ENCODE measurements at regions not wholly inside any gene's neighbourhood (a gene's known extent, or its start where the extent isn't known, plus 50 kb on each side); places are given as distances from the start of the nearest gene placed in this dataset.
"Not testable (repeated sequence)": the region's sequence is repeated elsewhere in the genome, so short reads cannot be mapped to it uniquely, and the experiment has no call there.

DNA sequence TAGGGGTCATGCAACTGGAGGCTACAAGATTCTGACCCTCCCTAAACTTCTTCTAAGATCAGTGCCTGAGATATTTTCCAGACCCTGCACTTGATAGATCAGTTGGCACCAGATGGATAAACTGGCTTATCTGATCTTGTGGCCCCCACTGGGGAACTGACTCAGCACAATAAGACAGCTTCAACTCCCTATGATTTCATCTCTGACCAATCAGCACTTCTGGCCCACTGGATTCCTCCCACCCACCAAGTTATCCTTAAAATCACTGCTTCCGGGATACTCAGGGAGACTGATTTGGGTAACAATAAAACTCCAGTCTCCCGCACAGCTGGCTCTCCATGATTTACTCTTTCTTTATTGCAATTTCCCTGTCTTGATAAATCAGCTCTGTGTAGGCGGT is 2180.4 kb upstream of the WWC1 start:
- DNase-seq (ENCODE audit: low read depth, low spot score), result no peak

- no peak for DNase-seq (ENCODE audit: low read depth, low spot score)
Observed at GRCh38 chr5:166117072-166118066, 2174.1 kb upstream of the WWC1 start.

DNA sequence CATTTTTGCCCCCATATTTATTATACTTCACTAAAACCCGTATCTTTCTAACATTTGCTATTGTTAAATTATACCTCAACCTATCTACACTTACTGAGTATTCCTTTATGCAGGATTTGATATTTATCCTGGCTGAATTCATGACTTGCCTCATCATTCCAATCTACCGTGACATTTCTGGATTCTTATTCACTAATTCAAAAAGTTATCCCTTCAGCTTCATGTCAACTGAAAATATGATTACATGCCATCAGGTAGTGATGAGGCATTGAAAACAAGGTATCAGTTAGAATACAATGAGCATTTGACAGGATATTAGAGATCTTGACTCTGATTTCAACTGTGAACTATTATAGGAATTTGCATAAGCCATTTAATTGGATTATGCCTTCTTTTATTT is 2171.9 kb upstream of the WWC1 start:
- no peak for DNase-seq (ENCODE audit: low read depth, low spot score)

DNA sequence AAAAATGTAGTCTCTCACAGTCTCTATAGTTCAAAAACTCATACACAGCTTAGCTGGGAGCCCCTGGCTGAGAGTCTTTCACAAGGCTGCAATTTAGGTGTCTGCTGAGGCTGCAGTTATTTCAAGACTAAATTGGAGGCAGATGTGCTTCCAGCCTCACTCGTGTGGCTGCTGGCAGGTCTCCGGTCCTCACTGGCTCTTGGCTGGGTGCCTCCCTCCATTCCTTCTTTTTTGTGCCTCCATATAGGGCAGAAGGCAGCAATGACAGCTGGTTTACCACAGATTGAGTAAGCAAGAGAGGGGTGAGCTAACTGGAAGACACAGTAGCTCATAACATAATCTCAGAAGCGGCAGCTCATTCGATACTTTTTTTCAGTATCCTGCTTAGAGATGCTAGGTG is 2167.7 kb upstream of the WWC1 start:
- no peak for DNase-seq (ENCODE audit: low read depth, low spot score)

DNA sequence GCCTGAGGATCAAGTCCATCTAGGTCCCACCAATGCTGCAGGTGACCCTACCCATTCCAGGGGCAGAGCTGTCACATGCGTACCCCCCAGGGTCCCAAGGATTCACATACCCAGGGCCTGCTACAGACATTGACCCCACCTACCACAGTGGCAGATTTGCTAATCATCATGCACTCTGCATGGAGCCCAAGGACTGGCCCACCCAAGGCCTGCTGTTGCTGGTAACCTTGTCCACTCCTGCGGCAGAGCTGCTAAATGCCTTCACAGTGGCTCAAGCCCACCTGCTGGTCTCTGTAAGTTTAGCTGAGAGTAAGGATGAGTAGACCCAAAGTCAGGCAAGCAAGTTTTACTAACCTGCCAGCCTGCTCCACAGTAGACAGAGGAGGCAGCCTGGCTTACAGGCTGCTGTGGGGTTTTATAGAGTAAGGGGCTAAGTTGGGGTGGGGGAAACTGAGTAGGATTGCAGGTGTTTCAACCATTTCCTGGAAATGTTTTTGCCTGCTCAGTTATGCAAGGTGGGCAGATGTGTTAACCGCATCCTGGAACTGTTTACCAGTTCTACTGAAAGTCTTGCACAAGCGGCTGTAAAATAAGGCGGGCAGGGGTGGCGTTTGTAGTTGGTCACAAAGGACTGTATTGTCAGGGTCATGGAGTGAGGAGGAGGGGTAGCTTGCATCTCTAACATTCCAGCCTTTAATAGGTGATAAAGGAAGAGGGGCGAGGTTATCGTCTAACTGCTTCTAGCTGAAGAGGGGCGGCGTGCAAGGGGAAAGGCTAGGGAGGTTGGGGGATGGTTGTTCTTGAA is 2163.5 kb upstream of the WWC1 start:
- no peak for DNase-seq (ENCODE audit: low read depth, low spot score)

DNA sequence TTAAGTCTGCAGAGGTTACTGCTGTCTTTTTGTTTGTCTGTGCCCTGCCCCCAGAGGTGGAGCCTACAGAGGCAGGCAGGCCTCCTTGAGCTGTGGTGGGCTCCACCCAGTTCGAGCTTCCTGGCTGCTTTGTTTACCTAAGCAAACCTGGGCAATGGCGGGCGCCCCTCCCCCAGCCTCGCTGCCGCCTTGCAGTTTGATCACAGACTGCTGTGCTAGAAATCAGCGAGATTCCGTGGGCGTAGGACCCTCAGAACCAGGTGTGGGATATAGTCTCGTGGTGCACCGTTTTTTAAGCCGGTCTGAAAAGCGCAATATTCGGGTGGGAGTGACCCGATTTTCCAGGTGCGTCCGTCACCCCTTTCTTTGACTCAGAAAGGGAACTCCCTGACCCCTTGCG is 2146.3 kb upstream of the WWC1 start:
- DNase-seq (ENCODE audit: low read depth, low spot score), result not testable (repeated sequence)

DNA sequence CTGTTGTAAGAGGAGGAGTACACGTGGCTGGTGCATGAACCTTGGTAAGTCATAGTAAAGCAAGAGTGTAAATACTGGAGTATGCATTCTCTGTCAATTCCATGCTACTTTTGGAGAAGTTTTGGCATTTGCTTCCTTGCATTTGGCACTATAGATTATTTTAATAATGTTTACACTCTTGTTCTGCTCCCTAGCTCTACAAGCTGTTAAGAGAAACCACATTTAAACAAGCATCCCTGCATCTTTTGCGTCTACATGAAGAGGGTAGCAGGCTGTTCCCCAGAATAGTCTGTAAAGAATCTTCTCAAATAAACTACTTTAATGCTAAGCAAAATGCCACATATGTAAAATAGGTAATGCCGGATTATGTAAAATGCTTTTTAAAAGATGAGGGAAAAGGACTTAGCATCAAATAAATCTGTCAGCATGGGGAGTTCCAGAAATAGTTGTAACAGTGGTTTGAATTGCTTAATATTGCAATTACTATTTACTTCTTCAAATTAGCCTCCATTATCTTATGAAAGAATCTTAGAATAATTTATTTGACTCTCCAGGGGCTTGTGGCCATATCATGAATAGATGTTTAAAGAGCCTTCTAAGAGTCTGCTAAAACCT is 2127.3 kb upstream of the WWC1 start:
- DNase-seq (ENCODE audit: low read depth, low spot score), result no peak

DNA sequence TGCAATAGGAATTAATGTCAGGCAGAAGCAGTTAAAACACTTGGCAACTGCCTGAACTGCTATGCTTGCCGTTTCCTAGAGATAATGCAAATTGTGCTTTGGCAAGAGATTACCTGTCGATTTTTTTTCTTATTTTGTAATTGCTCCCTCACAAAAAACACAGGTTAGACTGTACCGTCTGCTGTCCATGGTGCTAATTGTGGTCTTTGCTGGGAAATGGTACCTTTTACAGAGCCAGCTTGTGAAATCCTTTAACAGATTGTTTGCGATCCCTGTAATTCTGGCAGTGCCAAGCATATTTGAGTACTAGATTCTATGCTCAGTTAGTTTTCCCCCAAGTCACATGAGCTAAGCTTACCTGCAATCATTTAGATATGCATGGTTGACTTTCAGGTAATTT is 2125.8 kb upstream of the WWC1 start:
- no peak for DNase-seq (ENCODE audit: low read depth, low spot score)

- no peak for DNase-seq (ENCODE audit: low read depth, low spot score)
Observed at GRCh38 chr5:166166071-166166470, 2125.4 kb upstream of the WWC1 start.

DNA sequence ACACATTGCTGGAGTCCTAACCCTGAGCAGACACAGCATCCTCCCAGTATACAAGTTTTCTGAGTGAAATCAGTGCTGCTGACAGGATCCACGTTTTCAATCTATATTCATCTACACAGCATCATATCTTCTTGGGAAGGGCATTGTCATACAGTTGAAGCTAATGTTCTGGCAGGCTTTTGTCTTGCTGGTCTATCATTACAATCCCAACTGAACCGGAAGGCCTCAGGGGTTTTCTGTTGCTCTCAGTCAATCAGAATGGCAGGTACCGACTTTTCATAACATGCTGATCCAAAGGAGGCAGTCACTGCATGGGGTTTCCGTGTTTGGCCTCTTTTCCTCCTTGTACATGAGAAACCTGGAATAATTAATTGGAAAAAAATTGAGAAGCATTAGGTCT is 2118.8 kb upstream of the WWC1 start:
- DNase-seq (ENCODE audit: low read depth, low spot score), result no peak

DNA sequence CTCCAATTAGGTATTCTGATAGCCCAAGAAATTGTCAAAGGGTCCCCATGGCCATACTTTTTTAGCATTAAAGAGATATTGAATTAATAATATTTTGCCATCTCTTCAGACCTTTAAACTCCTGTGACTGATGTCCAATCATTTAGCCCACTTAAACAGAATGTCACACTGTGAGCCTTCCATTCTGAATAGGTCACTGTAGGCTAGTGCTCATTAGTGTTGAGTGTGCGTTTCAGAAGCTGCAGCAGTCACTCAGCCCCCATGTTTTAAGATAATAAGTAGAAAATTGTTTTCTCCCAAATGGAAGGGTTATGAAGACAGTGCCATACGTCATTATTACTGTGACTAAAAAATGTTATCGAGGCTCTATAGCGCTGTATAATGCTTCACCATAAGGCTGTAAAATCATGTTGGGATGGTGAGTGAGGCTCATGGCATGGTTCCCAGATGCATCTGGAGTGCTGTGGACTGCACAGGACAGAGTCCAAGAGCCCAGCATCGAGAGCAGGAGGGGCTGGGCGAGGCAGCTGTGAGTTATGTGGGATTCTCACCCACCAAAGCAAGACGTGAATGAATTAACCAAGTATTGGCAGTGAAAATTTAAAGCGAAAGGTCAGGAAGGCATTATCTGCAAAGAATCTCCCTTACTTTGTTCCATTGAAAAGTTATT is 2112.9 kb upstream of the WWC1 start:
- no peak for DNase-seq (ENCODE audit: low read depth, low spot score)

GRCh38 chr5:166185185-166185584 is 2106.3 kb upstream of the WWC1 start:
- DNase-seq (ENCODE audit: low read depth, low spot score), result no peak

GRCh38 chr5:166188501-166189325 is 2102.7 kb upstream of the WWC1 start:
- no peak for DNase-seq (ENCODE audit: low read depth, low spot score)

DNA sequence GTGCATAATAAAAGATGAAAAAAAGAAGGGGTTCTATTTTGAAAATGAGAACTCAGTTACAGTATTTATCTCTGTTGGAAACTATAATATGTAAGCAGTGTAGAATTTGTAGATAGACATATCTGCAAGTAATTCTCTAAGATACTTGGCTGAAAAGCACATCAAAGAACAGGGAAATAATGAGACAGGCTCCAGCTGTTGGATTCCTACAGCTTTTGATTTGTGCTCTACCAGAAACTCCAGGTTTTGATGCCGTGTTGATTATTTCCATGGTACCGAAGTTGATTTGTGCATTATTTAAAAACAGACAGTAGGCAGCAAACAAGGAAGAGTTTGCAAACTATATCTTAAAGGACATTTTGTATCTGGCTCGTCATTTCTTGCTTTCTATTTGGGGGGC is 2098.7 kb upstream of the WWC1 start:
- no peak for DNase-seq (ENCODE audit: low read depth, low spot score)

- no peak for DNase-seq (ENCODE audit: low read depth, low spot score)
Observed at GRCh38 chr5:166195981-166196380, 2095.5 kb upstream of the WWC1 start.

GRCh38 chr5:166200532-166200931 is 2090.9 kb upstream of the WWC1 start:
- no peak for DNase-seq (ENCODE audit: low read depth, low spot score)

- no peak for DNase-seq (ENCODE audit: low read depth, low spot score)
Observed at GRCh38 chr5:166211640-166212039, 2079.8 kb upstream of the WWC1 start.

GRCh38 chr5:166236327-166236726 is 2055.1 kb upstream of the WWC1 start:
- DNase-seq (ENCODE audit: low read depth, low spot score), result no peak

- DNase-seq (ENCODE audit: low read depth, low spot score), result no peak
Observed at GRCh38 chr5:166240705-166241104, 2050.7 kb upstream of the WWC1 start.

GRCh38 chr5:166245556-166245955 is 2045.9 kb upstream of the WWC1 start:
- no peak for DNase-seq (ENCODE audit: low read depth, low spot score)

DNA sequence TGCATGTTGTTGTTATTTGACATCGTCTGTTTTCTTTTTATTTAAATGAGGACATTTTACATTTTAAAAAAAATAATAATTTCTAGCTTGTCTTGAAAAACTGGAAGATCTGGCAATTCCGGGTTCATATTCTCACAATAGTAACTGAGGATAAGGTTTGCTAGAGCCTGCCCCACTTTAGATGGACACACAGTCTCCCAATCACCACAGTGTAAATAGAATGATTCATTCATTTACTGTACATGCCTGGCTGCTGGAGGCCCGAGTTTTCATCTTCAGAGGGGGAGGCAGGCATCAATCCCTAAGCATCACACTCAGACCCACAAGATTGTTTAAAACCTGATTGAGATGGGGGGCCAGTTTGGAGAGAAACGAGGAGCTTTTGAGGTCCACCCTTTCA is 2039.7 kb upstream of the WWC1 start:
- no peak for DNase-seq (ENCODE audit: low read depth, low spot score)

Data from pulmonary artery endothelial cell (primary cell).